IPS DF 6.9 (cell line): ENCODE measurements at regions not wholly inside any gene's neighbourhood (a gene's known extent, or its start where the extent isn't known, plus 50 kb on each side); places are given as distances from the start of the nearest gene placed in this dataset.
"Not testable (repeated sequence)": the region's sequence is repeated elsewhere in the genome, so short reads cannot be mapped to it uniquely, and the experiment has no call there.

Source experiments
- DNase-seq: peaks from one replicate; pipeline ENCODE4 v3.0.0-alpha.2; 2013; ENCODE audit warnings: low read depth, low spot score
- H3K27ac ChIP-seq: one replicate; pipeline ENCODE4 v1.5.1; 2013; ENCODE audit warnings: low read length, control low read depth
- H3K27me3 ChIP-seq: 2 replicates; pipeline ENCODE4 v1.6.1; 2013; ENCODE audit warnings: mild to moderate bottlenecking, low read length; ENCODE audit not compliant: control insufficient read depth, insufficient read depth
- H3K36me3 ChIP-seq: 2 replicates; pipeline ENCODE4 v1.6.1; 2013; ENCODE audit warnings: low read length; ENCODE audit not compliant: control insufficient read depth, insufficient read depth
- H3K4me1 ChIP-seq: 2 replicates; pipeline ENCODE4 v1.6.1; 2013; ENCODE audit warnings: low read length; ENCODE audit not compliant: control insufficient read depth, insufficient read depth
- H3K4me3 ChIP-seq: 2 replicates; pipeline ENCODE4 v1.5.1; 2013; ENCODE audit warnings: mild to moderate bottlenecking, low read length
- H3K9me3 ChIP-seq: 2 replicates; pipeline ENCODE4 v1.6.1; 2013; ENCODE audit warnings: low read length, inconsistent platforms; ENCODE audit not compliant: control insufficient read depth, insufficient read depth
- WGBS: extraction: QIAGEN DNeasy Blood & Tissue Kit; methylation state at CpG from one replicate; pipeline ENCODE4 v1.1.7; 2013; ENCODE audit warnings: mixed read lengths, missing lambda C conversion rate; ENCODE audit not compliant: insufficient read length, insufficient coverage; 5-methylcytosine and 5-hydroxymethylcytosine counted together

DNA sequence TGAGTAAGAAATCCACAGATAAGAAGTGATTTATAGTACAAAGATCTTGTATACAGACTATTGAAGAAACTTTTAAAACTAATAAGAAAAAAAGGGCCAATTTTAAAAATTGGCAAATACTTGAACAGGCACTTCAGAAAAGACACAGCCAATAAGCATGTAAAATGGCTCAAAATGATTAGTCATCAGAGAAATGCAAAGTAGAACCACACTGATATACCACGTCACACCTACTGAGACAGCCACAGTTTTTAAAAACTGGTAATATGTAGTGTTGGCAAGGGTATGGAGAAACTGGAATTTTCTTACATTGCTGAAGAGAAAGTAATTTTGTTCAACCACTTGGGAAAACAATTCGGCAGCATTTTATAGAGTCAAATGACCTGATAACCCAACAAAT lies 488.9 kb upstream of the HTR1E start:
- no CpG with 5 or more reads among the region's 2 CpGs for WGBS
- H3K27ac ChIP-seq, result no peak overlapping the region

GRCh38 chr6:86440608-86441007 lies 496.7 kb upstream of the HTR1E start:
- no peak for DNase-seq
- H3K27ac ChIP-seq, result no peak overlapping the region
- no peaks in the 10 kb centered on the region for H3K9me3 ChIP-seq
- no peaks in the 10 kb centered on the region for H3K36me3 ChIP-seq
- H3K4me1 ChIP-seq, result no peaks in the 10 kb centered on the region
- no peak overlapping the region for H3K4me3 ChIP-seq
- H3K27me3 ChIP-seq, result no peaks in the 10 kb centered on the region

More for the DNA sequence above, 488.9 kb upstream of the HTR1E start:
- no peaks in the 10 kb centered on the region for H3K9me3 ChIP-seq
- DNase-seq, result no peak
- no peak overlapping the region for H3K4me3 ChIP-seq
- no peaks in the 10 kb centered on the region for H3K36me3 ChIP-seq
- H3K27me3 ChIP-seq, result no peaks in the 10 kb centered on the region
- no peaks in the 10 kb centered on the region for H3K4me1 ChIP-seq

DNA sequence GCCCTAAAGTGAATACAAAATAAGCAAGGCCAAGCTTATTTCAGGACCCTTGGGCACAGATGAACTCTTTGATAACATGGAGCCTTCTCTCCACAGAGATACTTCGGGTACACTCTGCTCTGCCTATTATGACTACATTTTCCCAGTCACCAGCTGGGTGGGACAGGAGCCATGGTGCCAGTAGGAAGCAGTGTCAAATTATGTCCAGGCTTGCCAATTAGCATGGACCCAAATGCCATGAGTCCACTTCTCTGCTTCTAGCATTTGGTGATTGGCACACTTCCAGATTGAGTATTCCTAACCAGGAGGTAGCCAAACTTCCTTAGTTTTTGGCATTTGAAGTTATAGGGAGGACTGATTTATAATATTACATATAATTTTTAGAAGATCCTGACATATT lies 513.8 kb upstream of the HTR1E start:
- no peak for DNase-seq
- no peaks in the 10 kb centered on the region for H3K27me3 ChIP-seq
- H3K4me1 ChIP-seq, result no peaks in the 10 kb centered on the region
- no peak overlapping the region for H3K4me3 ChIP-seq
- H3K27ac ChIP-seq, result no peak overlapping the region
- no peaks in the 10 kb centered on the region for H3K36me3 ChIP-seq
- no peaks in the 10 kb centered on the region for H3K9me3 ChIP-seq
- no CpG with 5 or more reads among the region's 1 CpG for WGBS

GRCh38 chr6:86412057-86412456 lies 525.3 kb upstream of the HTR1E start:
- Histone ChIP-seq H3K4me3 (no peak overlapping the region), H3K9me3 (no peaks in the 10 kb centered on the region), H3K27ac (no peak overlapping the region), H3K27me3 (no peaks in the 10 kb centered on the region), H3K36me3 (no peaks in the 10 kb centered on the region), H3K4me1 (no peaks in the 10 kb centered on the region)
- DNase-seq, result no peak
- WGBS, result no CpG with 5 or more reads among the region's 2 CpGs

- no peaks in the 10 kb centered on the region for H3K27me3 ChIP-seq
- no peak overlapping the region for H3K27ac ChIP-seq
- no CpG with 5 or more reads among the region's 2 CpGs for WGBS
- no peak overlapping the region for H3K4me3 ChIP-seq
- no peaks in the 10 kb centered on the region for H3K4me1 ChIP-seq
- no peaks in the 10 kb centered on the region for H3K36me3 ChIP-seq
- no peak for DNase-seq
- no peaks in the 10 kb centered on the region for H3K9me3 ChIP-seq
Measured at GRCh38 chr6:86407128-86407527, 530.2 kb upstream of the HTR1E start.

DNA sequence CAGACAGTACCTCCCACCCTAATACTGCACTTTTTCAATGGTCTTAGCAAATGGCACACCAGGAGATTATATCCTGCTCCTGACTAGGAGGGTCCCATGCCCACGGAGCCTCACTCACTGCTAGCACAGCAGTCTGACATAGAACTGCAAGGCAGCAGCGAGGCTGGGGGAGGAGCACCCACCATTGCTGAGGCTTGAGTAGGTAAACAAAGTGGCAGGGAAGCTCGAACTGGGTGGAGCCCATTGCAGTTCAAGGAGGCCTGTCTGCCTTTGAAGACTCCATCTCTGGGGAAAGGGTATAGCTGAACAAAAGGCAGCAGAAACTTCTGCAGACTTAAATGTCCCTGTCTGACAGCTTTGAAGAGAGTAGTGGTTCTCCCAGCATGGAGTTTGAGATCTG lies 544.5 kb upstream of the HTR1E start:
- H3K9me3 ChIP-seq, H3K4me3 ChIP-seq, H3K36me3 ChIP-seq, H3K27ac ChIP-seq, H3K4me1 ChIP-seq, H3K27me3 ChIP-seq, DNase-seq: not testable (repeated sequence)
- no CpG with 5 or more reads among the region's 3 CpGs for WGBS

DNA sequence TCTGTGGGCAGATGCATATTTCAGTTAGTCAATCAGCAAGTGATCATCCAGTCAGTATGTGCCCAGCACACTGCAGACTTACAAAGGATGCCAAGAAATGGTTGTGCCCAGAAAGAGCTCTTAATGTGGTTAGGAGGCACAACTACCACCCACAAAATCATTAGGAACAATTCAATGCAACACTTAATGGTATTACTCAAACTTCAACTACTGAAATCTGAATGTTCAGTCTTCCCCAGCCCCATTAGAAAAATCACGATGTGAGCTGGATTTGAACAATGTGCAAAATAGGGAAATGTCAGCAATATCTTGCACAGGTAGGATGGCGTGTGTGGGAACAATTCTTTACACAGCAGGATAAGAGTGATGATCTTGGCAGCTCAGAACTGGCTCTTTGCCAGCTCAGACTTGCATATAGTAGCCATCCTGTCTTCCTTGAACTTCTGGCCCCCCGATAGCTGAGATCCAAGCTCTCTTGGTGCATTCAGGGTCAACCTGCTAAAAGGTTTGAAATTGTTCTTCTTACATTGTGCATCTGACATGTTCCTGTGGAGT lies 556.7 kb upstream of the HTR1E start:
- DNase-seq, result no peak
- WGBS, result no CpG with 5 or more reads among the region's 3 CpGs
- no peaks in the 10 kb centered on the region for H3K27me3 ChIP-seq
- H3K4me3 ChIP-seq, result no peak overlapping the region
- H3K9me3 ChIP-seq, result no peaks in the 10 kb centered on the region
- H3K36me3 ChIP-seq, result no peaks in the 10 kb centered on the region
- no peaks in the 10 kb centered on the region; the same call in 1 of the 2 replicates for H3K4me1 ChIP-seq
- H3K27ac ChIP-seq, result no peak overlapping the region

DNA sequence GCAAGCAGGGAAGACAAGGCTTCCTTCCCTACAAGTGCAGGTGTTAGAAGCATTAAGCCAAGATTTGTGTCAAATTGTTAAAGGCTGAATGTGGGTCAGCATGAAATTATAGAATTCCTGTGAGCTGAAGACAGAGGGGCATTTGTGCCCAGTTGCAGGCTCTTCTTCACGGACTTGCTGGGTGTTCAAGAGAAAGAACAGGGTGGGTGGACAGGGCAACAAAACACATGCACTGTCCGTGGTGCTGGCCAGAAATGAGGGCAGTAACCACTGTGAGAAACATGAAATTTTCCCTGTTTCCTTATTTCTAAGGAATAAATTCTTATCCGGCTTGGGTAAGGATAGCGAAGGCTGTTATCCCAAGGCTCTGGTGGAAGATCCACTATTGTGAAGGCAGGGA lies 579.5 kb upstream of the HTR1E start:
- Histone ChIP-seq H3K4me1 (peaks cover 1% of the 10 kb centered on the region; the same call in 1 of the 2 replicates), H3K27me3 (no peaks in the 10 kb centered on the region), H3K36me3 (no peaks in the 10 kb centered on the region), H3K27ac (no peak overlapping the region), H3K9me3 (no peaks in the 10 kb centered on the region), H3K4me3 (no peak overlapping the region)
- no CpG with 5 or more reads among the region's 4 CpGs for WGBS
- no peak for DNase-seq

DNA sequence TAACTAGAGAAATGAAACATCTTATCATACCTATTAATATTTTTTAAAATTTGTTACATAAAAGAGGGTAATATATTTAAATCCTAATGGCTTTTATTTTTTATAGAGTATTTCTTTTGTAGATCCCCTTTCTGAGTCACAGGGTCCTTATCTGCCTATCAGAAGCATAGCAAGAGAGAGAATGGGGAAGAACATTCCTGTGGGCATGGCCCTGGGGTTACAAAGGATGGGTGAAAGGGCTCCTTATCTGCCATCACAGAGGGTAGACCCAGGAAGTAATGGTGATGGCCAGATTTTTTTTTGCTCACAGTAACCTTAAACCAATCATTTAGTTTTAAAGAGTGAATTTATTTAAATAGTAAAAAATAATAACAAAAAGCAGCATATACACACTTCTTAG lies 582.1 kb upstream of the HTR1E start:
- no peak overlapping the region for H3K4me3 ChIP-seq
- no peak for DNase-seq
- H3K4me1 ChIP-seq, result peaks cover 1% of the 10 kb centered on the region; the same call in 1 of the 2 replicates
- H3K27me3 ChIP-seq, result no peaks in the 10 kb centered on the region
- H3K27ac ChIP-seq, result no peak overlapping the region
- H3K36me3 ChIP-seq, result no peaks in the 10 kb centered on the region
- H3K9me3 ChIP-seq, result no peaks in the 10 kb centered on the region

- H3K27ac ChIP-seq, result no peak overlapping the region
- H3K9me3 ChIP-seq, result no peaks in the 10 kb centered on the region
- H3K36me3 ChIP-seq, result no peaks in the 10 kb centered on the region
- no peaks in the 10 kb centered on the region for H3K27me3 ChIP-seq
- H3K4me1 ChIP-seq, result no peaks in the 10 kb centered on the region
- WGBS, result no CpG with 5 or more reads among the region's 5 CpGs
- H3K4me3 ChIP-seq, result no peak overlapping the region
- DNase-seq, result no peak
Measured at GRCh38 chr6:86331919-86332318, 605.4 kb upstream of the HTR1E start.

DNA sequence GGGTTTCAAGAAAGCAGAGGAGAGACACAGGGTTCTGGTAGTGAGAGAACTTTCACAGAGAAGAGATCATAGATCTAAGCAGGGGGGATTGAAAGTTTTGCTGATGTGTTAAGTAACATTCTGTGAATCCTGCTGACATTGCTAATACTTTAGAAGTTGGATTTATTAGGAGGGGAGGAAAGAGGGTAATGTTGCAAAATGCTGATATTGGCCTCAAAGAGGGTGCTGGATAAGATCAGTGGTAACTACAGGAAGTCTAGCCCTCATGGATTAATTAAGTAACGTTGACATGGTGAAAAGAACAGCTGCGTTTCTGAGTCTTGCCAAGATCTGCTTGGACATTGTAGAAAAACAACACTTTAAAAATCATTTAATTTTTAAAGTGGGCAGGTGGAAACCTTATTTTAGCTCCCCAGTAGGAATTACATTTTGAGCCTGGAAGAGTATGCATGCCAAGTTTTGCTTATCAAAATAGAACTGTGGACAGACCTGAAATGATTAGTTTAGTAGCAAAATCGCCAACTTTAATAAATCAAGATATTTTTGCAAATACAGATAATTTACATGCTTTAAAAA lies 606.0 kb upstream of the HTR1E start:
- H3K36me3 ChIP-seq, result no peaks in the 10 kb centered on the region
- WGBS, result no CpG with 5 or more reads among the region's 3 CpGs
- DNase-seq, result no peak

More for the DNA sequence above, 606.0 kb upstream of the HTR1E start:
- Histone ChIP-seq H3K27ac (no peak overlapping the region), H3K9me3 (no peaks in the 10 kb centered on the region), H3K4me1 (no peaks in the 10 kb centered on the region), H3K27me3 (no peaks in the 10 kb centered on the region), H3K4me3 (no peak overlapping the region)
